SK-N-SH (cell line): ENCODE measurements at regions not wholly inside any gene's neighbourhood (a gene's known extent, or its start where the extent isn't known, plus 50 kb on each side); places are given as distances from the start of the nearest gene placed in this dataset.

Experiments used
- CTCF ChIA-PET: fragments of 300-600, 350-600 bp; formaldehyde crosslinking; extraction: SDS; loops from one replicate; lab custom pipeline; 2021; lab: Yijun Ruan, JAX
- POLR2A ChIA-PET: fragments of 350-600 bp; sonication (Branson Sonifier 250); formaldehyde crosslinking; extraction: SDS; loops from one replicate; lab custom pipeline; 2020; ENCODE audit warnings: antibody characterized with exemption, inconsistent platforms; lab: Yijun Ruan, JAX
- DNase-seq: peaks from one replicate; pipeline ENCODE4 v3.0.0; 2012
- H2AFZ ChIP-seq: fragments of 200-600 bp; sonication (generic); 2 replicates; pipeline ENCODE4 v1.8.1; 2016; ENCODE audit warnings: antibody characterized with exemption, mild to moderate bottlenecking, low read depth
- H3F3A ChIP-seq: fragments of 200-600 bp; sonication (generic); replicated peaks from 2 replicates; pipeline ENCODE3; 2016; ENCODE audit warnings: antibody characterized with exemption, mild to moderate bottlenecking; ENCODE audit not compliant: insufficient read depth
- H3K27ac ChIP-seq, 2 experiments: fragments of 200-500 bp in 1 of 2; fragments of 200-600 bp in 1 of 2; sonication (Bioruptor generic) in 1 of 2; sonication (generic), shearing (Covaris generic) in 1 of 2; 2 replicates each; pipeline versions ENCODE4 v1.5.1 to v1.6.1; 2014 to 2016; ENCODE audit warnings: low read depth in 2 of 2, inconsistent platforms in 1 of 2, low read length in 1 of 2, mild to moderate bottlenecking in 1 of 2, mixed read lengths in 1 of 2
- H3K27me3 ChIP-seq: fragments of 200-600 bp; sonication (generic), shearing (Covaris generic); 2 replicates; pipeline ENCODE4 v1.6.1; 2016; ENCODE audit warnings: mixed run types; ENCODE audit not compliant: insufficient read depth
- H3K36me3 ChIP-seq, 2 experiments: fragments of 200-500 bp in 1 of 2; fragments of 200-600 bp in 1 of 2; sonication (Bioruptor generic) in 1 of 2; sonication (generic) in 1 of 2; replicated peaks in 1 of 2; 2 replicates each; pipeline versions ENCODE3 to v1.5.1; 2014 to 2016; ENCODE audit warnings: low read length in 1 of 2, mild to moderate bottlenecking in 1 of 2; ENCODE audit not compliant: insufficient read depth in 2 of 2, control insufficient read depth in 1 of 2
- H3K4me1 ChIP-seq, 2 experiments: fragments of 200-500 bp in 1 of 2; fragments of 200-600 bp in 1 of 2; sonication (Bioruptor generic) in 1 of 2; sonication (generic), shearing (Covaris generic) in 1 of 2; 2 replicates each; pipeline versions ENCODE4 v1.5.1 to v1.6.1; 2014 to 2016; ENCODE audit warnings: low read depth in 1 of 2, low read length in 1 of 2, mixed run types in 1 of 2; ENCODE audit not compliant: insufficient read depth in 2 of 2, control insufficient read depth in 1 of 2
- H3K4me2 ChIP-seq: fragments of 200-600 bp; sonication (generic), shearing (Covaris generic); 2 replicates; pipeline ENCODE4 v1.6.1; 2017; ENCODE audit warnings: mixed run types
- H3K4me3 ChIP-seq, 2 experiments: fragments of 200-500 bp in 1 of 2; fragments of 200-600 bp in 1 of 2; sonication (Bioruptor generic) in 1 of 2; sonication (generic), shearing (Covaris generic) in 1 of 2; 2 replicates each; pipeline versions ENCODE4 v1.5.1 to v1.8.1; 2014 to 2016; ENCODE audit warnings: low read depth in 2 of 2, inconsistent platforms in 1 of 2, low read length in 1 of 2, mild to moderate bottlenecking in 1 of 2, mixed read lengths in 1 of 2, moderate library complexity in 1 of 2
- H3K79me2 ChIP-seq: fragments of 200-600 bp; sonication (generic); 2 replicates; pipeline ENCODE4 v1.8.1; 2017; ENCODE audit warnings: mild to moderate bottlenecking; ENCODE audit not compliant: insufficient read depth
- H3K9ac ChIP-seq: fragments of 200-600 bp; sonication (generic); 2 replicates; pipeline ENCODE4 v1.6.1; 2017; ENCODE audit warnings: mixed run types
- H3K9me2 ChIP-seq: fragments of 200-600 bp; sonication (generic); 2 replicates; pipeline ENCODE4 v1.6.1; 2017; ENCODE audit warnings: mixed run types
- H3K9me3 ChIP-seq: fragments of 200-600 bp; sonication (generic); 2 replicates; pipeline ENCODE4 v1.6.1; 2017; ENCODE audit warnings: mixed run types, mild to moderate bottlenecking, moderate library complexity
- H4K20me1 ChIP-seq: fragments of 200-600 bp; sonication (generic); 2 replicates; pipeline ENCODE4 v1.6.1; 2017; ENCODE audit warnings: mild to moderate bottlenecking, mixed run types; ENCODE audit not compliant: insufficient read depth
- CHD2 ChIP-seq: fragments of 150-350 bp; IDR thresholded peaks from 2 replicates; pipeline ENCODE4 v1.6.1; 2018; ENCODE audit warnings: low read length; ENCODE audit not compliant: partially characterized antibody
- ELF1 ChIP-seq: IDR thresholded peaks from 2 replicates; pipeline ENCODE4 v1.4.0; 2012
- EZH2phosphoT487 ChIP-seq: fragments of 200-600 bp; sonication (generic); IDR thresholded peaks from 2 replicates; pipeline ENCODE4 v1.6.1; 2017; ENCODE audit warnings: low read depth, mixed run types, mild to moderate bottlenecking, antibody characterized with exemption, moderate library complexity, borderline replicate concordance
- FOXM1 ChIP-seq: IDR thresholded peaks from 2 replicates; pipeline ENCODE4 v1.4.0; 2012; ENCODE audit warnings: low read depth, mild to moderate bottlenecking
- GABPA ChIP-seq: IDR thresholded peaks from 2 replicates; pipeline ENCODE4 v1.4.0; 2012; ENCODE audit warnings: low read depth, mild to moderate bottlenecking
- JUND ChIP-seq: IDR thresholded peaks from 2 replicates; pipeline ENCODE4 v1.4.0; 2012
- MAX ChIP-seq: IDR thresholded peaks from 2 replicates; pipeline ENCODE4 v1.4.0; 2012; ENCODE audit warnings: low read depth
- MEF2A ChIP-seq: IDR thresholded peaks from 2 replicates; pipeline ENCODE4 v1.4.0; 2012; ENCODE audit warnings: low read depth, borderline replicate concordance
- NFIC ChIP-seq: IDR thresholded peaks from 2 replicates; pipeline ENCODE4 v1.4.0; 2012; ENCODE audit warnings: borderline replicate concordance
- PBX3 ChIP-seq: IDR thresholded peaks from 2 replicates; pipeline ENCODE4; 2012
- POLR2AphosphoS5 ChIP-seq: IDR thresholded peaks from 2 replicates; pipeline ENCODE4 v1.6.1; 2012; ENCODE audit warnings: low read depth, low read length
- REST ChIP-seq: IDR thresholded peaks from 2 replicates; pipeline ENCODE4 v1.6.1; 2012; ENCODE audit warnings: mild to moderate bottlenecking, low read depth, low read length, moderate library complexity
- RFX5 ChIP-seq: IDR thresholded peaks from 2 replicates; pipeline ENCODE4 v1.6.1; 2012; ENCODE audit warnings: mild to moderate bottlenecking, improper control_type of control experiment, low read length
- TCF12 ChIP-seq: IDR thresholded peaks from 2 replicates; pipeline ENCODE4 v1.4.0; 2012
- USF1 ChIP-seq: IDR thresholded peaks from 2 replicates; pipeline ENCODE4 v1.4.0; 2012; ENCODE audit warnings: low read depth, borderline replicate concordance
- USF2 ChIP-seq: fragments of 150-350 bp; IDR thresholded peaks from 2 replicates; pipeline ENCODE4 v1.6.1; 2017; ENCODE audit warnings: antibody characterized with exemption, low read length, low read depth, borderline replicate concordance
- YY1 ChIP-seq: IDR thresholded peaks from 2 replicates; pipeline ENCODE4 v1.4.0; 2012; ENCODE audit warnings: low read depth, mild to moderate bottlenecking
- ZBTB33 ChIP-seq: IDR thresholded peaks from 2 replicates; pipeline ENCODE4 v1.4.0; 2012; ENCODE audit warnings: low read depth, borderline replicate concordance
- WGBS: methylation state at CpG from one replicate; pipeline ENCODE4 v1.1.6; 2017; ENCODE audit warnings: low lambda C conversion rate; 5-methylcytosine and 5-hydroxymethylcytosine counted together

- H2AFZ ChIP-seq: no peak overlapping the region
- no peak for DNase-seq
- 100% methylated on average over 3 of the region's 3 CpGs for WGBS
- H4K20me1 ChIP-seq: no peaks in the 10 kb centered on the region
- no peaks in the 10 kb centered on the region for H3K36me3 ChIP-seq
- H3K9ac ChIP-seq: no peak overlapping the region
- no peaks in the 10 kb centered on the region for H3F3A ChIP-seq
- ChIA-PET CTCF (no interaction called here), POLR2A (no interaction called here)
- no peaks in the 10 kb centered on the region; the same call in 1 of the 2 replicates for H3K79me2 ChIP-seq
- H3K4me3 ChIP-seq: no peak overlapping the region
- no peaks in the 10 kb centered on the region for H3K27me3 ChIP-seq
- H3K9me3 ChIP-seq: no peaks in the 10 kb centered on the region; the same call in 1 of the 2 replicates
- TF ChIP-seq CHD2 (no peak), PBX3 (no peak), USF2 (no peak), REST (no peak), JUND (no peak), GABPA (no peak), EZH2phosphoT487 (no peak), TCF12 (no peak), NFIC (no peak), ZBTB33 (no peak), ELF1 (no peak), USF1 (no peak), RFX5 (no peak), FOXM1 (no peak), MEF2A (no peak), POLR2AphosphoS5 (no peak), MAX (no peak), YY1 (no peak)
- no peak overlapping the region for H3K27ac ChIP-seq
- H3K4me2 ChIP-seq: no peak overlapping the region
- H3K4me1 ChIP-seq: no peaks in the 10 kb centered on the region
- no peaks in the 10 kb centered on the region for H3K9me2 ChIP-seq
Measured at GRCh38 chr13:44661936-44662335, 85.8 kb upstream of the TSC22D1 start.
